ENCODE measurements at regions not wholly inside any gene's neighbourhood (a gene's known extent, or its start where the extent isn't known, plus 50 kb on each side); places are given as distances from the start of the nearest gene placed in this dataset.

DNA sequence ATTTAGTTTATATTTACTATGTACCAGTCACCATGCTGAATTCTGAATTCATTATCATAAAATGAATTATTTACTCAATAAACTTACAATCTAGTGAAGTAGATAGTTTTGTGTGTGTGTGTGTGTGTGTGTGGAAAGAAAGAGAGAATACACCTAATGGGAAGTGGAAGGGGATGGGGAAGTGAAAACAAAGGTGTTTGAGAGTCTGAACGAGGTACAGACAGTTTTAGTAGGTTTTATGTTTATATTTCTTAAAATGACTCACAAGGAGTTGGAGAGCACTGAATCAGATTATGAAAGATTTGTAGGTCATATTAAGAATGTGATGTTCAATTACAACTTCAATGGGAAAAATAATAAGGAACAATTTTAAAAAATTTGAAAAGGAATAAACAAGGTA is 1753.0 kb downstream of the SLITRK1 start:
- H3K27me3 ChIP-seq (replicated peaks in 1 of 4; ENCODE audit: control extremely low read depth in 1 of 4, control insufficient read depth in 3 of 4, insufficient read depth in 4 of 4, low read length in 3 of 4), result no peaks in the 10 kb centered on the region
- no peak overlapping the region for H3K4me3 ChIP-seq (ENCODE audit: control extremely low read depth in 1 of 5, extremely low read depth in 1 of 5, insufficient read depth in 1 of 5, low read depth in 2 of 5, low read length in 4 of 5)
- H3K36me3 ChIP-seq (replicated peaks in 1 of 2; ENCODE audit: control extremely low read depth in 1 of 2, control insufficient read depth in 1 of 2, extremely low read depth in 1 of 2, insufficient read depth in 2 of 2, low read length in 1 of 2), result no peaks in the 10 kb centered on the region
- intact Hi-C loops (cut with micrococcal nuclease), result no loop called here
- Mint-ChIP-seq H3K4me3 (no peak overlapping the region), H3K27ac (no peak overlapping the region), H3K9me3 (ENCODE audit: insufficient read depth) (peaks cover 6% of the 10 kb centered on the region), H3K4me1 (no peaks in the 10 kb centered on the region), H3K27me3 (no peaks in the 10 kb centered on the region)
- H2AFZ ChIP-seq (ENCODE audit: insufficient read depth, low read depth, low read length, poor library complexity, severe bottlenecking), result no peak overlapping the region
- H3K27ac ChIP-seq (ENCODE audit: low read length in 2 of 2), result no peak overlapping the region
- CTCF ChIA-PET, result no interaction called here
- no peak overlapping the region for H3K4me2 ChIP-seq (replicated peaks; ENCODE audit: low read depth, low read length, poor library complexity, severe bottlenecking)
- TF ChIP-seq EZH2 (IDR thresholded peaks at IDR 0.05; ENCODE audit: borderline replicate concordance, insufficient read depth, low read depth, low read length, poor library complexity, severe bottlenecking), result no peak
- TF ChIP-seq, protein P1, sequence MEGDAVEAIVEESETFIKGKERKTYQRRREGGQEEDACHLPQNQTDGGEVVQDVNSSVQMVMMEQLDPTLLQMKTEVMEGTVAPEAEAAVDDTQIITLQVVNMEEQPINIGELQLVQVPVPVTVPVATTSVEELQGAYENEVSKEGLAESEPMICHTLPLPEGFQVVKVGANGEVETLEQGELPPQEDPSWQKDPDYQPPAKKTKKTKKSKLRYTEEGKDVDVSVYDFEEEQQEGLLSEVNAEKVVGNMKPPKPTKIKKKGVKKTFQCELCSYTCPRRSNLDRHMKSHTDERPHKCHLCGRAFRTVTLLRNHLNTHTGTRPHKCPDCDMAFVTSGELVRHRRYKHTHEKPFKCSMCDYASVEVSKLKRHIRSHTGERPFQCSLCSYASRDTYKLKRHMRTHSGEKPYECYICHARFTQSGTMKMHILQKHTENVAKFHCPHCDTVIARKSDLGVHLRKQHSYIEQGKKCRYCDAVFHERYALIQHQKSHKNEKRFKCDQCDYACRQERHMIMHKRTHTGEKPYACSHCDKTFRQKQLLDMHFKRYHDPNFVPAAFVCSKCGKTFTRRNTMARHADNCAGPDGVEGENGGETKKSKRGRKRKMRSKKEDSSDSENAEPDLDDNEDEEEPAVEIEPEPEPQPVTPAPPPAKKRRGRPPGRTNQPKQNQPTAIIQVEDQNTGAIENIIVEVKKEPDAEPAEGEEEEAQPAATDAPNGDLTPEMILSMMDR (IDR thresholded peaks at IDR 0.05), result no peak
- H3K9ac ChIP-seq (ENCODE audit: low read length), result no peak overlapping the region
- no peaks in the 10 kb centered on the region for H3K79me2 ChIP-seq (ENCODE audit: control insufficient read depth, insufficient read depth, low read length)
- WGBS (ENCODE audit: insufficient coverage), result 40% methylated on average over 1 of the region's 1 CpG
- ATAC-seq (ENCODE audit: low read depth), result no peak
- no peaks in the 10 kb centered on the region for H3K9me3 ChIP-seq (ENCODE audit: control extremely low read depth in 1 of 3, control insufficient read depth in 2 of 3, insufficient read depth in 1 of 3, low read length in 2 of 3)
- no peaks in the 10 kb centered on the region for H3K4me1 ChIP-seq (ENCODE audit: control insufficient read depth in 2 of 2, insufficient read depth in 2 of 2, low read length in 2 of 2)
- no peak for DNase-seq
- H4K20me1 ChIP-seq (ENCODE audit: control insufficient read depth, insufficient read depth, low read length, poor library complexity, severe bottlenecking), result no peaks in the 10 kb centered on the region
- POLR2A ChIA-PET, result no interaction called here

DNA sequence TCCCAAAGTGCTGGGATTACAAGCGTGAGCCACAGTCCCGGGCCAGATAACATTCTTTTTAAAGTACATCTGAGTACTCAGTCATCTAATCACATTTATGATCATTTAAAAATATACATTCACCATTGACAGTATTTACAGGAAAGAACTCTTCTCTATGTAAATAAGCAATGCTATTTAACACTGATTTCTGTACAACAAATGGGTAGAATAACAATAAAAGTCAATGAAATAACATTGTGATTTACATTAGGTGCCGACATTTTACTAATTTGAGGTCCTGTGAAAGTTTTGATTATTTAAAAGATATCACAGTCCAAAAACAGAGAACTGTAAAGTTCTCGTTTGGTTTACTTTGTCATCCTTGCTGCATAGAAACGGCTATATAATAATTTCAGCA is 1763.7 kb downstream of the SLITRK1 start:
- H3K9ac ChIP-seq (ENCODE audit: low read length), result no peak overlapping the region
- intact Hi-C loops (cut with micrococcal nuclease), result no loop called here
- 100% methylated on average over 2 of the region's 5 CpGs for WGBS (ENCODE audit: insufficient coverage)
- no peak overlapping the region for H3K4me2 ChIP-seq (replicated peaks; ENCODE audit: low read depth, low read length, poor library complexity, severe bottlenecking)
- no peaks in the 10 kb centered on the region for H3K79me2 ChIP-seq (ENCODE audit: control insufficient read depth, insufficient read depth, low read length)
- H3K27me3 ChIP-seq (replicated peaks in 1 of 4; ENCODE audit: control extremely low read depth in 1 of 4, control insufficient read depth in 3 of 4, insufficient read depth in 4 of 4, low read length in 3 of 4), result no peaks in the 10 kb centered on the region
- H3K27ac ChIP-seq (ENCODE audit: low read length in 2 of 2), result no peak overlapping the region
- no peaks in the 10 kb centered on the region for H3K4me1 Mint-ChIP-seq
- CTCF ChIA-PET, result no interaction called here
- H4K20me1 ChIP-seq (ENCODE audit: control insufficient read depth, insufficient read depth, low read length, poor library complexity, severe bottlenecking), result no peaks in the 10 kb centered on the region
- H3K4me3 ChIP-seq (ENCODE audit: control extremely low read depth in 1 of 5, extremely low read depth in 1 of 5, insufficient read depth in 1 of 5, low read depth in 2 of 5, low read length in 4 of 5), result no peak overlapping the region
- no peak overlapping the region for H3K27ac Mint-ChIP-seq
- no peaks in the 10 kb centered on the region for H3K27me3 Mint-ChIP-seq
- H3K4me1 ChIP-seq (ENCODE audit: control insufficient read depth in 2 of 2, insufficient read depth in 2 of 2, low read length in 2 of 2), result no peaks in the 10 kb centered on the region
- no peak overlapping the region for H3K4me3 Mint-ChIP-seq
- no peaks in the 10 kb centered on the region for H3K36me3 ChIP-seq (replicated peaks in 1 of 2; ENCODE audit: control extremely low read depth in 1 of 2, control insufficient read depth in 1 of 2, extremely low read depth in 1 of 2, insufficient read depth in 2 of 2, low read length in 1 of 2)
- TF ChIP-seq, protein P1 (IDR thresholded peaks at IDR 0.05), result no peak
- no peak for TF ChIP-seq EZH2 (IDR thresholded peaks at IDR 0.05; ENCODE audit: borderline replicate concordance, insufficient read depth, low read depth, low read length, poor library complexity, severe bottlenecking)
- DNase-seq (no peak), ATAC-seq (ENCODE audit: low read depth) (no peak)
- H2AFZ ChIP-seq (ENCODE audit: insufficient read depth, low read depth, low read length, poor library complexity, severe bottlenecking), result no peak overlapping the region
- H3K9me3 Mint-ChIP-seq (ENCODE audit: insufficient read depth), result peaks cover 2% of the 10 kb centered on the region
- POLR2A ChIA-PET, result no interaction called here
- peaks cover 0 to 4% (median 0%) of the 10 kb centered on the region in 3 donors for H3K9me3 ChIP-seq (ENCODE audit: control extremely low read depth in 1 of 3, control insufficient read depth in 2 of 3, insufficient read depth in 1 of 3, low read length in 2 of 3)
